Calu3 (cell line): ENCODE measurements at regions not wholly inside any gene's neighbourhood (a gene's known extent, or its start where the extent isn't known, plus 50 kb on each side); places are given as distances from the start of the nearest gene placed in this dataset.

Experiments used
- BruUV-seq: library from RNA; stranded (reverse); fragments of 400-500 nt; replicated peaks from 2 replicates; lab custom pipeline; 2021; lab: Mats Ljungman, UMichigan
- CTCF ChIA-PET: fragments of 300-600 bp; sonication (Branson Sonifier 250); formaldehyde crosslinking; loops from one replicate; lab custom pipeline; 2022; ENCODE audit warnings: antibody characterized with exemption; lab: Charles Lee
- DNase-seq: peaks from one replicate; pipeline ENCODE4 v3.0.0; 2022
- H3K27ac Mint-ChIP-seq: one replicate; pipeline ENCODE4 v1.8.0; 2022; ENCODE audit warnings: mixed read lengths; ENCODE audit not compliant: unreplicated experiment
- H3K27me3 Mint-ChIP-seq: one replicate; pipeline ENCODE4 v1.8.0; 2022; ENCODE audit warnings: mixed read lengths; ENCODE audit not compliant: unreplicated experiment
- H3K36me3 Mint-ChIP-seq: one replicate; pipeline ENCODE4 v1.8.0; 2022; ENCODE audit warnings: mild to moderate bottlenecking, moderate library complexity, mixed read lengths; ENCODE audit not compliant: insufficient read depth, unreplicated experiment
- H3K4me1 Mint-ChIP-seq: one replicate; pipeline ENCODE4 v1.8.0; 2022; ENCODE audit warnings: mild to moderate bottlenecking, low read depth, mixed read lengths; ENCODE audit not compliant: unreplicated experiment
- H3K4me3 Mint-ChIP-seq: one replicate; pipeline ENCODE4 v1.8.0; 2022; ENCODE audit warnings: mild to moderate bottlenecking, low read depth, moderate library complexity, mixed read lengths; ENCODE audit not compliant: unreplicated experiment
- H3K9me3 Mint-ChIP-seq: one replicate; pipeline ENCODE4 v1.8.0; 2022; ENCODE audit warnings: low read depth, mixed read lengths; ENCODE audit not compliant: unreplicated experiment
- CTCF ChIP-seq: fragments of 200-600 bp; IDR thresholded peaks from one replicate; pipeline ENCODE4 v1.8.0; 2022; ENCODE audit warnings: antibody characterized with exemption; ENCODE audit not compliant: unreplicated experiment
- intact Hi-C: fragments of 100-400 bp; cut with micrococcal nuclease; formaldehyde crosslinking; loops from one replicate; pipeline ENCODE4 v1.10.0; 2022; ENCODE audit not compliant: unreplicated experiment

DNA sequence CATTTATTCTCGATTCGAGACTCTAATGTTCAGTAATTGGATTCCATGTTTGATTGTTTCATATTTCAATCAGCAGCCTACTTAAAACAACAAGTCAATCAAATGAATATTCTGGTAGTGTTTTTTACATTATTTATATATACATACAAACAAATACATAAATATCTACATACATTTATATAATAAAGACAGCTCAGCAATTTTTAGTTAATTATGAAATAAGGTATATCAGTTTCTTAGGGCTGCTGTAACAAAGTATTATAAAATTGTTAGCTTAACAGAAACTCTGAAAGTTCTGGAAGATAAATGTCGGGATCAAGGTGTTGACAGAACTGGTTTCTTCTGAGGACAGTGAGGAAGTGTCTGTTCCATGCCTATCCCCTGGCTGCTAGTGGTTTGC lies 105.9 kb downstream of the MGST1 start:
- intact Hi-C loops = no loop called here
- Mint-ChIP-seq H3K4me1 (peaks cover 7% of the 10 kb centered on the region), H3K36me3 (no peaks in the 10 kb centered on the region), H3K9me3 (no peaks in the 10 kb centered on the region), H3K4me3 (no peak overlapping the region), H3K27ac (no peak overlapping the region), H3K27me3 (no peaks in the 10 kb centered on the region)
- CTCF ChIA-PET = interaction anchor here (0.6 kb wide), 1 partner anchor 10 kb away, joined by 4 read pairs; no protein-coding TSS in a partner anchor
- no TSS peak for BruUV-seq
- DNase-seq = no peak
- TF ChIP-seq CTCF = no peak

DNA sequence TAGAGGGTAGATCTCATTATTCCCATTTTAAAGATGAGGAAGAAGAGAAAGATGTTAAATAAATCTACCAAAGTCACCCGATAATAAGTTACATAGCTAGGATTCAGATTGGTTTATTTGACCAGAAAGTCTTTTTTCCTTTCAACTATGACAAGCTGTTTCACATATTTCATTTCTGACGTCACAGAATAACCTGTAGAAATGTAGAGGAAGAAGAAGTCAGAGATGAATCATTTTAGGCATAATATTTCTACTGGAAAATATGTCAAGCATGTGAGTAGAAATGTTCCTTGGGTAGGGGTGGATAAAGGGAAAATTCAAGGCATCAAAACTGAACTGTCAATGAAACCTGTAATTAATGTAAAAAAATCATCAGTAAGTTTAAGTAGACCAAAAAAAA lies 107.0 kb downstream of the MGST1 start:
- CTCF ChIA-PET = no interaction called here
- H3K27ac Mint-ChIP-seq = no peak overlapping the region
- TF ChIP-seq CTCF = no peak
- no TSS peak for BruUV-seq
- no peaks in the 10 kb centered on the region for H3K27me3 Mint-ChIP-seq
- intact Hi-C loops = no loop called here
- DNase-seq = no peak
- no peaks in the 10 kb centered on the region for H3K36me3 Mint-ChIP-seq
- no peaks in the 10 kb centered on the region for H3K9me3 Mint-ChIP-seq
- no peak overlapping the region for H3K4me3 Mint-ChIP-seq
- H3K4me1 Mint-ChIP-seq = peaks cover 7% of the 10 kb centered on the region

DNA sequence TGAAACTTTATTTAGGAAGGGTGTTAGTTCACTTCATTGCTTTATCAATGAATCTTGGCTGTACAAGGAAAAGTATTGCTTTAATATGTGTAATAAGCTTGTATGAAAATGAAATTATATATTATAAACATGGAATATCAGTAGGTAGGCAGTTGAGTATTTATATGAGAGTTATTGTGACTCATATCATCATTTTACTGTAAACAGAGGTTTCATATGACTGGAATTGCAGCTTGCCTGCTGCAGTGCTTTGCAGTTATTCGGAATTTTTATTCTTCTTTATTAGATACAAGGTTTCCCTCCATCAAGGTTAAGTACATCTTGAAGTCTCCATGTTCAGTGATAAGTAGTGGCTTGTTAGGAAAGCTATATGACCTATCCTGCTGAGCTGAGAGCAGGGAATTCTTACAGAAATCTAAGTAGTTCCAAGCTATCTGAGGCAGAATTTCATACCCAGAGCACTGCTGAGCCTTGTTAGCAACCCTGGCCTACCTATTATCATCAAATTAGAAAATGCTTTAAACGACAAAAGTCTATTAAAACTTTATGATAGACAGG lies 111.2 kb downstream of the MGST1 start:
- Mint-ChIP-seq H3K4me3 (no peak overlapping the region), H3K27ac (no peak overlapping the region), H3K9me3 (no peaks in the 10 kb centered on the region), H3K4me1 (peaks cover 7% of the 10 kb centered on the region), H3K27me3 (no peaks in the 10 kb centered on the region), H3K36me3 (no peaks in the 10 kb centered on the region)
- intact Hi-C loops = no loop called here
- TF ChIP-seq CTCF = no peak
- CTCF ChIA-PET = no interaction called here
- BruUV-seq = no TSS peak
- DNase-seq = no peak

GRCh38 chr12:16467272-16467671 lies 119.8 kb downstream of the MGST1 start:
- no peak overlapping the region for H3K4me3 Mint-ChIP-seq
- BruUV-seq = no TSS peak
- H3K4me1 Mint-ChIP-seq = no peaks in the 10 kb centered on the region
- no peak overlapping the region for H3K27ac Mint-ChIP-seq
- H3K36me3 Mint-ChIP-seq = no peaks in the 10 kb centered on the region
- DNase-seq = no peak
- no peak for TF ChIP-seq CTCF
- no peaks in the 10 kb centered on the region for H3K9me3 Mint-ChIP-seq
- CTCF ChIA-PET = no interaction called here
- H3K27me3 Mint-ChIP-seq = no peaks in the 10 kb centered on the region
- intact Hi-C loops = no loop called here
